GM23338 (cell line): ENCODE measurements at regions not wholly inside any gene's neighbourhood (a gene's known extent, or its start where the extent isn't known, plus 50 kb on each side); places are given as distances from the start of the nearest gene placed in this dataset.

Experiments used
- ATAC-seq: fragments of 200-7000 bp; cut with Tn5 transposase; 3 replicates; pipeline ENCODE4 v1.9.1; 2020
- DNase-seq: peaks from one replicate; pipeline ENCODE4 v3.0.0-alpha.2; 2015; ENCODE audit warnings: low spot score
- H2AFZ ChIP-seq: fragments of 200-600 bp; sonication (generic); 2 replicates; pipeline ENCODE4 v1.8.0; 2016; ENCODE audit warnings: antibody characterized with exemption, mild to moderate bottlenecking, moderate library complexity
- H3F3A ChIP-seq: fragments of 200-600 bp; sonication (generic); replicated peaks from 2 replicates; pipeline ENCODE4 v1.8.0; 2017; ENCODE audit warnings: antibody characterized with exemption, mixed run types, low read depth
- H3K27ac ChIP-seq: fragments of 200-600 bp; sonication (generic); 2 replicates; pipeline ENCODE4 v1.6.1; 2016; ENCODE audit warnings: low read depth
- H3K27me3 ChIP-seq: fragments of 200-600 bp; sonication (generic); 2 replicates; pipeline ENCODE4 v1.8.0; 2016; ENCODE audit warnings: mild to moderate bottlenecking, mixed run types, moderate library complexity; ENCODE audit not compliant: insufficient read depth
- H3K36me3 ChIP-seq: fragments of 200-600 bp; sonication (generic); 2 replicates; pipeline ENCODE4 v1.8.0; 2016; ENCODE audit warnings: mild to moderate bottlenecking; ENCODE audit not compliant: insufficient read depth
- H3K4me1 ChIP-seq: fragments of 200-600 bp; sonication (generic); 2 replicates; pipeline ENCODE4 v1.8.0; 2016; ENCODE audit warnings: mild to moderate bottlenecking, moderate library complexity; ENCODE audit not compliant: insufficient read depth
- H3K4me2 ChIP-seq: fragments of 200-600 bp; sonication (generic); 2 replicates; pipeline ENCODE4 v1.7.1; 2017; ENCODE audit warnings: mixed run types
- H3K4me3 ChIP-seq: fragments of 200-600 bp; sonication (generic); 2 replicates; pipeline ENCODE4 v1.6.1; 2016; ENCODE audit warnings: mixed run types
- H3K79me2 ChIP-seq: fragments of 200-600 bp; sonication (generic); replicated peaks from 2 replicates; pipeline ENCODE4 v1.8.0; 2017; ENCODE audit warnings: mild to moderate bottlenecking; ENCODE audit not compliant: insufficient read depth
- H3K9me2 ChIP-seq: fragments of 200-600 bp; sonication (generic); 2 replicates; pipeline ENCODE4 v1.8.0; 2017; ENCODE audit not compliant: insufficient read depth
- H4K20me1 ChIP-seq: fragments of 200-600 bp; sonication (generic); replicated peaks from 2 replicates; pipeline ENCODE4 v1.8.0; 2017; ENCODE audit warnings: mild to moderate bottlenecking; ENCODE audit not compliant: insufficient read depth
- H3K27ac Mint-ChIP-seq: 2 replicates; pipeline ENCODE4 v1.8.0; 2020; ENCODE audit warnings: inconsistent platforms, mild to moderate bottlenecking, moderate library complexity, mixed read lengths
- H3K27me3 Mint-ChIP-seq: 3 replicates; pipeline ENCODE4 v1.8.0; 2022; ENCODE audit warnings: low read depth, mild to moderate bottlenecking, moderate library complexity, mixed read lengths, inconsistent platforms; ENCODE audit not compliant: insufficient read depth, poor library complexity
- H3K36me3 Mint-ChIP-seq: 3 replicates; pipeline ENCODE4 v1.8.0; 2021; ENCODE audit warnings: low read depth, mild to moderate bottlenecking, inconsistent platforms, moderate library complexity, mixed read lengths
- H3K4me1 Mint-ChIP-seq: 3 replicates; pipeline ENCODE4 v1.8.0; 2020; ENCODE audit warnings: mild to moderate bottlenecking, inconsistent platforms, mixed read lengths
- H3K4me3 Mint-ChIP-seq: 3 replicates; pipeline ENCODE4 v1.8.0; 2021; ENCODE audit warnings: moderate library complexity, mild to moderate bottlenecking, inconsistent platforms, mixed read lengths
- H3K9me3 Mint-ChIP-seq: 3 replicates; pipeline ENCODE4 v1.8.0; 2020; ENCODE audit warnings: moderate library complexity, mild to moderate bottlenecking, inconsistent platforms, mixed read lengths
- CREB1 ChIP-seq: fragments of 250-450 bp; sonication (Bioruptor Pico); IDR thresholded peaks from 2 replicates; pipeline ENCODE4 v1.5.0; 2020; ENCODE audit warnings: low read depth, mild to moderate bottlenecking, moderate library complexity
- ETS1 ChIP-seq: IDR thresholded peaks from 2 replicates; pipeline ENCODE4 v1.6.1; 2016; ENCODE audit warnings: antibody characterized with exemption
- EZH2 ChIP-seq: fragments of 200-600 bp; sonication (generic); IDR thresholded peaks from one replicate; pipeline ENCODE4 v1.8.0; 2017; ENCODE audit warnings: antibody characterized with exemption, mild to moderate bottlenecking, low read depth; ENCODE audit not compliant: unreplicated experiment
- EZH2phosphoT487 ChIP-seq: fragments of 200-600 bp; sonication (generic); IDR thresholded peaks from one replicate; pipeline ENCODE4 v1.8.1; 2018; ENCODE audit warnings: antibody characterized with exemption; ENCODE audit not compliant: unreplicated experiment
- JUNB ChIP-seq: IDR thresholded peaks from one replicate; pipeline ENCODE4 v1.6.1; 2016; ENCODE audit warnings: antibody characterized with exemption; ENCODE audit not compliant: unreplicated experiment
- POLR2AphosphoS5 ChIP-seq: IDR thresholded peaks from 2 replicates; pipeline ENCODE4 v1.6.1; 2016; ENCODE audit warnings: antibody characterized with exemption, low read depth
- REST ChIP-seq: IDR thresholded peaks from one replicate; pipeline ENCODE4 v1.6.1; 2018; ENCODE audit warnings: antibody characterized with exemption; ENCODE audit not compliant: unreplicated experiment
- STAT1 ChIP-seq: IDR thresholded peaks from one replicate; pipeline ENCODE4 v1.6.1; 2016; ENCODE audit warnings: antibody characterized with exemption; ENCODE audit not compliant: unreplicated experiment
- ZNF114 ChIP-seq: fragments of 250-450 bp; sonication (Bioruptor Pico); IDR thresholded peaks from 2 replicates; pipeline ENCODE4 v1.5.0; 2020; ENCODE audit warnings: mild to moderate bottlenecking, moderate library complexity
- ZNF462 ChIP-seq: fragments of 250-450 bp; sonication (Bioruptor Pico); IDR thresholded peaks from 2 replicates; pipeline ENCODE4 v1.5.0; 2020; ENCODE audit warnings: mild to moderate bottlenecking, moderate library complexity

GRCh38 chr15:56806148-56806536 lies 72.8 kb upstream of the ZNF280D start:
- Mint-ChIP-seq H3K4me3 (no peak overlapping the region), H3K36me3 (no peaks in the 10 kb centered on the region; the same call in 2 of the 3 replicates), H3K9me3 (peaks cover 23% of the 10 kb centered on the region; the same call in 2 of the 3 replicates), H3K27me3 (peaks cover 2% of the 10 kb centered on the region), H3K4me1 (no peaks in the 10 kb centered on the region), H3K27ac (no peak overlapping the region)
- Histone ChIP-seq H3K4me2 (no peak overlapping the region), H3K36me3 (peaks cover 4% of the 10 kb centered on the region; the same call in 1 of the 2 replicates), H3F3A (no peaks in the 10 kb centered on the region), H3K27ac (no peak overlapping the region), H3K4me1 (no peaks in the 10 kb centered on the region), H4K20me1 (no peaks in the 10 kb centered on the region), H3K27me3 (no peaks in the 10 kb centered on the region), H3K9me2 (no peaks in the 10 kb centered on the region; the same call in 1 of the 2 replicates), H3K4me3 (no peak overlapping the region), H2AFZ (no peak overlapping the region), H3K79me2 (no peaks in the 10 kb centered on the region)
- TF ChIP-seq EZH2 (no peak), CREB1 (no peak), ETS1 (no peak), JUNB (no peak), STAT1 (no peak), REST (no peak), ZNF462 (no peak), EZH2phosphoT487 (no peak), ZNF114 (CRISPR knock-in tag) (no peak), POLR2AphosphoS5 (no peak)
- DNase-seq (no peak), ATAC-seq (no peak)
